GM12878 (cell line): ENCODE measurements at regions not wholly inside any gene's neighbourhood (a gene's known extent, or its start where the extent isn't known, plus 50 kb on each side); places are given as distances from the start of the nearest gene placed in this dataset.

Experiments
- CREM ChIP-seq: IDR thresholded peaks from 2 replicates; pipeline ENCODE4 v1.6.1; 2014; ENCODE audit warnings: antibody characterized with exemption, low read depth
- CUX1 ChIP-seq: IDR thresholded peaks from 2 replicates; pipeline ENCODE4 v1.6.1; 2012; ENCODE audit warnings: improper control_type of control experiment, low read depth, low read length; ENCODE audit not compliant: insufficient replicate concordance
- HCFC1 ChIP-seq: fragments of 150-350 bp; IDR thresholded peaks from 2 replicates; pipeline ENCODE4 v1.6.1; 2014; ENCODE audit warnings: low read length
- NR2F1 ChIP-seq: fragments of 450-650 bp; conservative IDR thresholded peaks from 2 replicates; pipeline ENCODE4 v1.6.1; 2017; ENCODE audit warnings: mild to moderate bottlenecking
- PAX5 ChIP-seq: IDR thresholded peaks from 2 replicates; pipeline ENCODE4 v1.6.1; 2011; ENCODE audit warnings: low read depth, low read length, borderline replicate concordance
- PML ChIP-seq: IDR thresholded peaks from 2 replicates; pipeline ENCODE4 v1.6.1; 2012; ENCODE audit warnings: low read length, inconsistent platforms
- SREBF1 ChIP-seq: IDR thresholded peaks from 2 replicates; pipeline ENCODE4 v1.6.1; 2012; ENCODE audit warnings: mild to moderate bottlenecking, low read length
- USF2 ChIP-seq: IDR thresholded peaks from 2 replicates; pipeline ENCODE4 v1.6.1; 2011; ENCODE audit warnings: low read depth, low read length, improper control_type of control experiment, borderline replicate concordance
- TF ChIP-seq, protein P1 (sequence below): fragments of 450-650 bp; IDR thresholded peaks from 2 replicates; pipeline ENCODE4 v1.6.1; 2017; ENCODE audit warnings: antibody characterized with exemption, mild to moderate bottlenecking, moderate library complexity

DNA sequence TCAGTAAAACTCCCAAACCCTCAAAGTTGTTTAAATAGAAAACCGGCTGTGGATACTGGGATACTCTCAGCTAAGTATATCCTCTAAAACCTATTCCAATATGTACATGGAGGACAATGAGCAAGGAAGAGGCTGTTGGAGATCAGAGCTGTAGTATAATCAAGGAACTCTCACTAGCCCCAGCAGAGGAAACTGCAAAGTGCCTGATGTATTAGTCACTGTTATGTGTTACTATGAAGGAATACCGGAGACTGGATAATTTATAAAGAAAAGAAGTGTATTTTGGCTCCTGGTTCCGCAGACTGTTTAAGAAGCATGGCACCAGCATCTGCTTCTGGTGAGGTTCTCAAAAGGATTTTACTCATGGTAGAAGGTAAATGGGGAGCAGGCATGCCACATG, 65.6 kb upstream of the RPL10L start (continued):
- TF ChIP-seq, protein P1, sequence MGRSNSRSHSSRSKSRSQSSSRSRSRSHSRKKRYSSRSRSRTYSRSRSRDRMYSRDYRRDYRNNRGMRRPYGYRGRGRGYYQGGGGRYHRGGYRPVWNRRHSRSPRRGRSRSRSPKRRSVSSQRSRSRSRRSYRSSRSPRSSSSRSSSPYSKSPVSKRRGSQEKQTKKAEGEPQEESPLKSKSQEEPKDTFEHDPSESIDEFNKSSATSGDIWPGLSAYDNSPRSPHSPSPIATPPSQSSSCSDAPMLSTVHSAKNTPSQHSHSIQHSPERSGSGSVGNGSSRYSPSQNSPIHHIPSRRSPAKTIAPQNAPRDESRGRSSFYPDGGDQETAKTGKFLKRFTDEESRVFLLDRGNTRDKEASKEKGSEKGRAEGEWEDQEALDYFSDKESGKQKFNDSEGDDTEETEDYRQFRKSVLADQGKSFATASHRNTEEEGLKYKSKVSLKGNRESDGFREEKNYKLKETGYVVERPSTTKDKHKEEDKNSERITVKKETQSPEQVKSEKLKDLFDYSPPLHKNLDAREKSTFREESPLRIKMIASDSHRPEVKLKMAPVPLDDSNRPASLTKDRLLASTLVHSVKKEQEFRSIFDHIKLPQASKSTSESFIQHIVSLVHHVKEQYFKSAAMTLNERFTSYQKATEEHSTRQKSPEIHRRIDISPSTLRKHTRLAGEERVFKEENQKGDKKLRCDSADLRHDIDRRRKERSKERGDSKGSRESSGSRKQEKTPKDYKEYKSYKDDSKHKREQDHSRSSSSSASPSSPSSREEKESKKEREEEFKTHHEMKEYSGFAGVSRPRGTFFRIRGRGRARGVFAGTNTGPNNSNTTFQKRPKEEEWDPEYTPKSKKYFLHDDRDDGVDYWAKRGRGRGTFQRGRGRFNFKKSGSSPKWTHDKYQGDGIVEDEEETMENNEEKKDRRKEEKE, result no peak
- TF ChIP-seq PML (no peak), HCFC1 (no peak), PAX5 (no peak), USF2 (no peak), NR2F1 (no peak), CREM (no peak), CUX1 (no peak), SREBF1 (no peak)
